CD4-positive, CD25-positive, alpha-beta regulatory T cell (primary cell): ENCODE measurements at regions not wholly inside any gene's neighbourhood (a gene's known extent, or its start where the extent isn't known, plus 50 kb on each side); places are given as distances from the start of the nearest gene placed in this dataset.
"Not testable (repeated sequence)": the region's sequence is repeated elsewhere in the genome, so short reads cannot be mapped to it uniquely, and the experiment has no call there.

ENCODE experiments used
- ATAC-seq, 2 donors: fragments of 150-1000 bp; cut with Tn5 transposase; one replicate each; pipeline ENCODE4 v1.10.0; 2021; ENCODE audit warnings: low read depth in 2 of 2, moderate number of reproducible peaks in 2 of 2, moderate library complexity in 1 of 2
- DNase-seq, 3 donors: peaks; one replicate each; pipeline versions ENCODE4 v3.0.0 to v3.0.0-alpha.2; 2012 to 2022; ENCODE audit warnings: mixed read lengths in 1 of 3
- H3K27ac ChIP-seq: one replicate; pipeline ENCODE4 v1.7.0; 2013; ENCODE audit warnings: mild to moderate bottlenecking, low read length; ENCODE audit not compliant: insufficient read depth, poor library complexity, severe bottlenecking
- H3K27me3 ChIP-seq: one replicate; pipeline ENCODE4 v1.7.0; 2013; ENCODE audit warnings: low read length; ENCODE audit not compliant: control insufficient read depth, insufficient read depth
- H3K36me3 ChIP-seq: one replicate; pipeline ENCODE4 v1.7.0; 2013; ENCODE audit warnings: mild to moderate bottlenecking, low read length, moderate library complexity; ENCODE audit not compliant: control insufficient read depth, insufficient read depth
- H3K4me1 ChIP-seq: 2 replicates; pipeline ENCODE4 v1.7.0; 2013; ENCODE audit warnings: mild to moderate bottlenecking, low read length; ENCODE audit not compliant: insufficient read depth, control insufficient read depth, poor library complexity, severe bottlenecking
- H3K4me3 ChIP-seq: one replicate; pipeline ENCODE4 v1.7.0; 2013; ENCODE audit warnings: low read depth, mild to moderate bottlenecking, low read length, moderate library complexity
- H3K9me3 ChIP-seq, 2 experiments: 1 replicate in 1 of 2; 2 replicates in 1 of 2; pipeline ENCODE4 v1.7.0; 2013; ENCODE audit warnings: low read length in 2 of 2, mild to moderate bottlenecking in 1 of 2, moderate library complexity in 1 of 2; ENCODE audit not compliant: control insufficient read depth in 2 of 2
- H3K27ac Mint-ChIP-seq, 3 donors: one replicate each; pipeline ENCODE4 v1.8.0; 2020 to 2022; ENCODE audit warnings: mild to moderate bottlenecking in 3 of 3, mixed read lengths in 3 of 3, moderate library complexity in 2 of 3
- H3K27me3 Mint-ChIP-seq: one replicate; pipeline ENCODE4 v1.8.0; 2022; ENCODE audit warnings: mild to moderate bottlenecking, mixed read lengths
- H3K36me3 Mint-ChIP-seq: one replicate; pipeline ENCODE4 v1.8.0; 2020; ENCODE audit warnings: mixed read lengths
- H3K4me1 Mint-ChIP-seq, 4 donors: one replicate each; pipeline ENCODE4 v1.8.0; 2020 to 2022; ENCODE audit warnings: mixed read lengths in 4 of 4, mild to moderate bottlenecking in 1 of 4
- H3K4me3 Mint-ChIP-seq, 4 donors: one replicate each; pipeline ENCODE4 v1.8.0; 2020 to 2022; ENCODE audit warnings: mild to moderate bottlenecking in 4 of 4, mixed read lengths in 4 of 4, moderate library complexity in 3 of 4
- H3K9me3 Mint-ChIP-seq, 7 donors: one replicate each; pipeline ENCODE4 v1.8.0; 2020 to 2022; ENCODE audit warnings: mixed read lengths in 7 of 7, mild to moderate bottlenecking in 3 of 7, moderate library complexity in 2 of 7

DNA sequence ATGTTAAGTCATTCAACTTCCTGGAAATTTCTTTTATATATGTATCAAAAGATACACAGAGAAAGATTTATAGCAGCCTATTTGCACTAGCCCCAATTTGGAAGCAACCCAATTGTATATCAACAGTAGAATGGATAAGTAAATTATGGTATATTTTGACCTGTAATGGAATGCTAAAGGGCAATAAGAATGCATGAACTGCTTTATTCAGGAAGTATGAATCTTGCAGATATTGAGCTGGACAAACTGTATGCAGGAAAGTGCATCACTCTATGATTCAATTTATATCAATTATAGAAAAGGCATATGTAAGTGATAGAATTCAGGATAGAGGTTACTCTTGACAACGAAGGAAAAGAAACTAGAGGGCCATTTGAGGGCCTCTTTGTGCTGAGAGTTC lies 913.1 kb upstream of the FBXO33 start:
- Histone ChIP-seq H3K9me3 (peaks cover 0 to 3% of the 10 kb centered on the region in 2 experiments), H3K4me1 (no peaks in the 10 kb centered on the region), H3K27me3 (no peaks in the 10 kb centered on the region), H3K4me3 (no peak overlapping the region), H3K36me3 (no peaks in the 10 kb centered on the region), H3K27ac (no peak overlapping the region)
- Mint-ChIP-seq H3K27me3 (no peaks in the 10 kb centered on the region), H3K36me3 (no peaks in the 10 kb centered on the region), H3K4me1 (no peaks in the 10 kb centered on the region), H3K27ac (no peak overlapping the region), H3K4me3 (no peak overlapping the region), H3K9me3 (peaks cover 0 to 8% (median 4%) of the 10 kb centered on the region in 7 donors)
- ATAC-seq, result no peak
- DNase-seq, result no peak

DNA sequence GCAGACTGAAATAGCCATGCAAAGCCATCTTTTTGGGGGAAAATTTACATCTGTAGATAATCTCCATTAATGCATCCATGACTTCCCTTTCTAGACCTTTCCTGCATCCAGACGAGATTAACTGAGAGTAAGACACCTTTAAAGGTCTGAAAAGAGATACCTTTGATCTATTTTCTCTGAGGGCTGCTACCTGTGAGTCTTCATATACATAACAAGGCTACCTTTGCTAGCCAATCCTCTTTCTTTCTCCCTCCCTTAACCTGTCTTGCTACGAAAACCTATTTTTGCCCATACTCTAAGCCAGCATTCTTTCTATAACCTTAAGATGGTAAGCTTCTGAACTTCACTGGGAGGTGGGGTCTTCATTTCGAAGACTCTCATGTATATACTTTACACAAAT lies 908.5 kb upstream of the FBXO33 start:
- Mint-ChIP-seq H3K27me3 (no peaks in the 10 kb centered on the region), H3K27ac (no peak overlapping the region), H3K36me3 (no peaks in the 10 kb centered on the region), H3K4me1 (no peaks in the 10 kb centered on the region), H3K9me3 (peaks cover 0 to 8% (median 3%) of the 10 kb centered on the region in 7 donors), H3K4me3 (no peak overlapping the region)
- Histone ChIP-seq H3K4me3 (no peak overlapping the region), H3K36me3 (no peaks in the 10 kb centered on the region), H3K27ac (no peak overlapping the region), H3K27me3 (no peaks in the 10 kb centered on the region), H3K9me3 (peaks cover 0 to 3% of the 10 kb centered on the region in 2 experiments), H3K4me1 (no peaks in the 10 kb centered on the region)
- no peak for DNase-seq
- no peak for ATAC-seq

DNA sequence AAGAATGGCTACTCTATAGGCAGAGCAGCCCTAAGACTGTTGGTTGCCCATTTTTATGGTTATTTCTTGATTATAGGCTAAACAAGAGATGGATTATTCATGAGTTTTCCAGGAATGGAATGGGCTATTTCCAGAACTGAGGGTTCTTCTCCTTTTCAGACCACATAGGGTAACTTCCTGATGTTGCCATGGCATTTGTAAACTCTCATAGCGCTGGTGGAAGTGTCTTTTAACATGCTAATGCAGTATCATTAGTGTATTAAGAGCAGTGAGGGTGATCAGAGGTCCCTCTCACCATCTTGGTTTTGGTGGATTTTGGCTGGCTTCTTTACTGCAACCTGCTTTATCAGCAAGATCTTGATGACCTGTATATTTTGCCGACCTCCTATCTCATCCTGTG lies 904.6 kb upstream of the FBXO33 start:
- Mint-ChIP-seq H3K4me3 (no peak overlapping the region), H3K4me1 (no peaks in the 10 kb centered on the region), H3K27me3 (no peaks in the 10 kb centered on the region), H3K36me3 (no peaks in the 10 kb centered on the region), H3K27ac (no peak overlapping the region), H3K9me3 (peaks cover 0 to 10% (median 8%) of the 10 kb centered on the region in 7 donors)
- Histone ChIP-seq H3K4me1 (no peaks in the 10 kb centered on the region), H3K4me3 (no peak overlapping the region), H3K27me3 (no peaks in the 10 kb centered on the region), H3K9me3 (peaks cover 0 to 5% of the 10 kb centered on the region in 2 experiments), H3K27ac (no peak overlapping the region), H3K36me3 (no peaks in the 10 kb centered on the region)
- DNase-seq (no peak), ATAC-seq (no peak)

DNA sequence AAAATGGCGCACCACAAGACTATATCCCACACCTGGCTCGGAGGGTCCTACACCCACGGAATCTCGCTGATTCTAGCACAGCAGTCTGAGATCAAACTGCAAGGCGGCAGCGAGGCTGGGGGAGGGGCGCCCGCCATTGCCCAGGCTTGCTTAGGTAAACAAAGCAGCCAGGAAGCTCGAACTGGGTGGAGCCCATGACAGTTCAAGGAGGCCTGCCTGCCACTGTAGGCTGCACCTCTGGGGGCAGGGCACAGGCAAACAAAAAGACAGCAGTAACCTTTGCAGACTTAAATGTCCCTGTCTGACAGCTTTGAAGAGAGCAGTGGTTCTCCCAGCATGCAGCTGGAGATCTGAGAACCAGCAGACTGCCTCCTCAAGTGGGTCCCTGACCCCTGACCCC lies 894.3 kb upstream of the FBXO33 start:
- not testable (repeated sequence) for H3K4me3 Mint-ChIP-seq, H3K27me3 ChIP-seq, H3K4me1 ChIP-seq, H3K27me3 Mint-ChIP-seq, H3K36me3 Mint-ChIP-seq, DNase-seq, H3K9me3 ChIP-seq, ATAC-seq, H3K36me3 ChIP-seq, H3K27ac ChIP-seq, H3K27ac Mint-ChIP-seq, H3K4me3 ChIP-seq, H3K4me1 Mint-ChIP-seq
- H3K9me3 Mint-ChIP-seq, result peaks cover 2 to 16% (median 5%) of the 10 kb centered on the region in 7 donors

DNA sequence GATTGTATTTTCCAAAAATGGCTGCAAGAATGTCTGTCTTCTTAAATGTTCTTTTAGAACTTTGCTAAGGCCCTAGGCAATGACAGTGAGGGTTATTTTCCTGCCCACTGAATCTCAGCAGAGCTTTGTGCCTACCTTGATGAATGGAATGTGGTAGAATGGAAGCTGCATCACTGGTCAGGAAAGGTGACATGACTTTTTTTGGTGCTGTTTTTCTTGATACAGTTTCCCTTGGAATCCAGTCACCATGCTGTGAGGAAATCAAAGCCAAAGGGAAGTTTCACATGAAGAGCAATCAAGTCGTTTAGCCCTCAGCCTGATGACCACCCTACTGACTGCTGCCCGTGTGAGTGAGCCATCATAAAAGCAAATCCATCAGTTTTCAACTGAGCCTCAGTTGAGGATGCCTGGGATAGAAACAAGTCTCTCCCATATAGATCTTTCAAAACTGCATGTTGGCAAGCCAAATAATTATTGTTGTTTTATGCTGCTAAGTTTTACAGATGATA lies 886.0 kb upstream of the FBXO33 start:
- H3K9me3 Mint-ChIP-seq, result peaks cover 0 to 24% (median 10%) of the 10 kb centered on the region in 7 donors
- no peaks in the 10 kb centered on the region for H3K4me1 Mint-ChIP-seq
- Histone ChIP-seq H3K27me3 (no peaks in the 10 kb centered on the region), H3K27ac (no peak overlapping the region), H3K4me1 (no peaks in the 10 kb centered on the region), H3K4me3 (no peak overlapping the region), H3K36me3 (no peaks in the 10 kb centered on the region), H3K9me3 (no peaks in the 10 kb centered on the region)
- no peak overlapping the region for H3K4me3 Mint-ChIP-seq
- no peaks in the 10 kb centered on the region for H3K27me3 Mint-ChIP-seq
- no peak overlapping the region for H3K27ac Mint-ChIP-seq
- no peak for DNase-seq
- H3K36me3 Mint-ChIP-seq, result no peaks in the 10 kb centered on the region
- no peak for ATAC-seq

DNA sequence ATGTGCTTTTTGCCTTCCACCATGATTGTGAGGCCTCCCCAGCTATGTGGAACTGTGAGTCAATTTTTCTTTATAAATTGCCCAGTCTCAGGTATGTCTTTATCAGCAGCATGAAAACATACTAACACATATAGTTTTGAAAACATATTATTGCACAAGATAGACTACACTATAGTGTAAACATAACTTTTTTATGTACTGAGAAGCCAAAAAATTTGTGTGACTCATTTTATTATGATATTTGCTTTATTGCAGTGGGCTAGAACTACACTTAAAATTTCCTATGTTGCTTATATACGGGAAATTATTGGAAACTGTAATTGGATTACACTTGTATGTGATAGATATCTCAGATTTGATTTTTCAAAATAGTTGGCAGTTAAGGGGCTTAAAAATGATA lies 885.5 kb upstream of the FBXO33 start:
- Mint-ChIP-seq H3K27me3 (no peaks in the 10 kb centered on the region), H3K27ac (no peak overlapping the region), H3K4me1 (no peaks in the 10 kb centered on the region), H3K9me3 (peaks cover 0 to 21% (median 10%) of the 10 kb centered on the region in 7 donors), H3K36me3 (no peaks in the 10 kb centered on the region), H3K4me3 (no peak overlapping the region)
- H3K27me3 ChIP-seq, result no peaks in the 10 kb centered on the region
- H3K4me3 ChIP-seq, result no peak overlapping the region
- no peaks in the 10 kb centered on the region for H3K4me1 ChIP-seq
- DNase-seq (no peak), ATAC-seq (no peak)
- H3K9me3 ChIP-seq, result no peaks in the 10 kb centered on the region
- H3K36me3 ChIP-seq, result no peaks in the 10 kb centered on the region
- H3K27ac ChIP-seq, result no peak overlapping the region

DNA sequence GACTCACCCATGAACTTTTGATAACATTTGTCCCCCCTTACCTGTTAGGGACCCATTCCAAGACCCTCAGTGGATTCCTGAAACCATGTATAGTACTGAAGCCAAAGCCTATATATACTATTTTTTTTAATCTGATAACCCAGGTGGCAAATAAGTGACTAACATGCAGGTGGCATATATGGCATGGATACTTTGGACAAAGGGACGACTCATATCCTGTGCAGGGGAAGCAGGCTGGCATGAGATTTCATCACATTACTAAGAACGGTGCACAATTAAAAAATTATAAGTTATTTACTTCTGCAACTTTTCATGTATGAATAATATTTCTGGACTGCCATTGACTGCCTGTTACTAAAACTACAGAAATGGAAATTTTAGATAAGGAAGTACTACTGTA lies 880.1 kb upstream of the FBXO33 start:
- Mint-ChIP-seq H3K4me3 (no peak overlapping the region), H3K27ac (no peak overlapping the region), H3K36me3 (no peaks in the 10 kb centered on the region), H3K4me1 (no peaks in the 10 kb centered on the region), H3K27me3 (no peaks in the 10 kb centered on the region), H3K9me3 (peaks cover 0 to 23% (median 8%) of the 10 kb centered on the region in 7 donors)
- Histone ChIP-seq H3K9me3 (no peaks in the 10 kb centered on the region), H3K4me1 (no peaks in the 10 kb centered on the region), H3K36me3 (no peaks in the 10 kb centered on the region), H3K27me3 (no peaks in the 10 kb centered on the region), H3K4me3 (no peak overlapping the region), H3K27ac (no peak overlapping the region)
- ATAC-seq (no peak), DNase-seq (no peak)

DNA sequence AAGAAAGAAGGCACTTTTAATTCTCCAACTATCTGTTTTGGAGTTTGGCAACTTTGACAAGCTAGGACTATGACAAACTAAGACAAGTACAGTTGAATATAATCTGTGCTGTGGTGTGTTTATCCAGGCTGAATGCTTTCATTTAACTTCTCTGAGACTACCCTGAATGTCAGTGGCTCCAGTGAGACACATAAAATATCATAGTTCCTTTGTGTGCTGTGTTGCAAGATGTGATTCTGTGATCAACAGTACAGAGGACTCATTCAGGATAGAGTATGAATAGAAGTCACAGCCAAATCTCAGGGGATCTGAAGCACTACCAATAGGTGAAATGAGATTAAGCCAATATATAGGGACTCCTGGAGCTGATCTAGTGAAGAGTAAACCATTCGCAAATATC lies 876.9 kb upstream of the FBXO33 start:
- H3K27me3 Mint-ChIP-seq, result no peaks in the 10 kb centered on the region

More for the DNA sequence above, 876.9 kb upstream of the FBXO33 start:
- Mint-ChIP-seq H3K4me1 (no peaks in the 10 kb centered on the region), H3K36me3 (no peaks in the 10 kb centered on the region), H3K27ac (no peak overlapping the region), H3K9me3 (peaks cover 0 to 25% (median 4%) of the 10 kb centered on the region in 7 donors), H3K4me3 (no peak overlapping the region)
- ATAC-seq (no peak), DNase-seq (no peak)
- Histone ChIP-seq H3K27ac (no peak overlapping the region), H3K4me1 (no peaks in the 10 kb centered on the region), H3K9me3 (no peaks in the 10 kb centered on the region), H3K36me3 (no peaks in the 10 kb centered on the region), H3K4me3 (no peak overlapping the region), H3K27me3 (no peaks in the 10 kb centered on the region)
